ENCODE measurements at regions not wholly inside any gene's neighbourhood (a gene's known extent, or its start where the extent isn't known, plus 50 kb on each side); places are given as distances from the start of the nearest gene placed in this dataset.

GRCh38 chr11:37988031-37988430 is 1390.0 kb upstream of the RAG2 start:
- H3K4me1 Mint-ChIP-seq, result no peaks in the 10 kb centered on the region
- no peak for ATAC-seq

GRCh38 chr11:37984991-37985390 is 1387.0 kb upstream of the RAG2 start:
- peaks cover 41% of the 10 kb centered on the region for H3K36me3 Mint-ChIP-seq
- DNase-seq (ENCODE audit: low spot score) (no peak), ATAC-seq (no peak)
- POLR2A ChIA-PET, result no interaction called here
- CTCF ChIA-PET, result no interaction called here
- H3K27ac Mint-ChIP-seq, result no peak overlapping the region
- peaks cover 68% of the 10 kb centered on the region for H3K9me3 Mint-ChIP-seq
- H3K4me3 Mint-ChIP-seq, result no peak overlapping the region
- no peak for TF ChIP-seq ETV6 (CRISPR knock-in tag; IDR thresholded peaks at IDR 0.05)
- no peak for TF ChIP-seq ESRRA (CRISPR knock-in tag; IDR thresholded peaks at IDR 0.05; ENCODE audit: borderline replicate concordance)
- TF ChIP-seq NR2C2 (CRISPR knock-in tag; IDR thresholded peaks at IDR 0.05), result no peak
- no peaks in the 10 kb centered on the region for H3K4me1 Mint-ChIP-seq
- H3K27me3 Mint-ChIP-seq (ENCODE audit: low read depth), result peaks cover 3% of the 10 kb centered on the region; the same call in 1 of the 2 replicates

More at GRCh38 chr11:37988031-37988430, 1390.0 kb upstream of the RAG2 start:
- TF ChIP-seq ZNF532 (CRISPR knock-in tag; IDR thresholded peaks at IDR 0.05; ENCODE audit: borderline replicate concordance), result no peak
- TF ChIP-seq ZNF423 (CRISPR knock-in tag; IDR thresholded peaks at IDR 0.05), result no peak
- TF ChIP-seq KAT7 (CRISPR knock-in tag; IDR thresholded peaks at IDR 0.05; ENCODE audit: borderline replicate concordance), result no peak
- TF ChIP-seq E2F4 (CRISPR knock-in tag; IDR thresholded peaks at IDR 0.05; ENCODE audit: borderline replicate concordance, low read depth), result no peak
- TF ChIP-seq NR2C2 (CRISPR knock-in tag; IDR thresholded peaks at IDR 0.05), result no peak
- TF ChIP-seq, protein P1, sequence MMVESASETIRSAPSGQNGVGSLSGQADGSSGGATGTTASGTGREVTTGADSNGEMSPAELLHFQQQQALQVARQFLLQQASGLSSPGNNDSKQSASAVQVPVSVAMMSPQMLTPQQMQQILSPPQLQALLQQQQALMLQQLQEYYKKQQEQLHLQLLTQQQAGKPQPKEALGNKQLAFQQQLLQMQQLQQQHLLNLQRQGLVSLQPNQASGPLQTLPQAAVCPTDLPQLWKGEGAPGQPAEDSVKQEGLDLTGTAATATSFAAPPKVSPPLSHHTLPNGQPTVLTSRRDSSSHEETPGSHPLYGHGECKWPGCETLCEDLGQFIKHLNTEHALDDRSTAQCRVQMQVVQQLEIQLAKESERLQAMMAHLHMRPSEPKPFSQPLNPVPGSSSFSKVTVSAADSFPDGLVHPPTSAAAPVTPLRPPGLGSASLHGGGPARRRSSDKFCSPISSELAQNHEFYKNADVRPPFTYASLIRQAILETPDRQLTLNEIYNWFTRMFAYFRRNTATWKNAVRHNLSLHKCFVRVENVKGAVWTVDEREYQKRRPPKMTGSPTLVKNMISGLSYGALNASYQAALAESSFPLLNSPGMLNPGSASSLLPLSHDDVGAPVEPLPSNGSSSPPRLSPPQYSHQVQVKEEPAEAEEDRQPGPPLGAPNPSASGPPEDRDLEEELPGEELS (CRISPR knock-in tag; IDR thresholded peaks at IDR 0.05), result no peak
- TF ChIP-seq ZMAT4 (CRISPR knock-in tag; IDR thresholded peaks at IDR 0.05), result no peak
- no peak for TF ChIP-seq MYBL2 (CRISPR knock-in tag; IDR thresholded peaks at IDR 0.05)
- no peak for TF ChIP-seq ATF3 (CRISPR knock-in tag; conservative IDR thresholded peaks at IDR 0.05)
- TF ChIP-seq ZNF317 (CRISPR knock-in tag; IDR thresholded peaks at IDR 0.05; ENCODE audit: borderline replicate concordance, low read depth), result no peak
- no peak overlapping the region for H3K27ac Mint-ChIP-seq
- ChIA-PET CTCF (no interaction called here), POLR2A (interaction anchor here (0.6 kb wide), 1 partner anchor 36 kb away, joined by 3 read pairs; no protein-coding TSS in a partner anchor)
- no peak overlapping the region for H3K4me3 Mint-ChIP-seq
- peaks cover 39% of the 10 kb centered on the region for H3K36me3 Mint-ChIP-seq
- H3K9me3 Mint-ChIP-seq, result peaks cover 62% of the 10 kb centered on the region
- peaks cover 3% of the 10 kb centered on the region; the same call in 1 of the 2 replicates for H3K27me3 Mint-ChIP-seq (ENCODE audit: low read depth)
- no peak for DNase-seq (ENCODE audit: low spot score)

DNA sequence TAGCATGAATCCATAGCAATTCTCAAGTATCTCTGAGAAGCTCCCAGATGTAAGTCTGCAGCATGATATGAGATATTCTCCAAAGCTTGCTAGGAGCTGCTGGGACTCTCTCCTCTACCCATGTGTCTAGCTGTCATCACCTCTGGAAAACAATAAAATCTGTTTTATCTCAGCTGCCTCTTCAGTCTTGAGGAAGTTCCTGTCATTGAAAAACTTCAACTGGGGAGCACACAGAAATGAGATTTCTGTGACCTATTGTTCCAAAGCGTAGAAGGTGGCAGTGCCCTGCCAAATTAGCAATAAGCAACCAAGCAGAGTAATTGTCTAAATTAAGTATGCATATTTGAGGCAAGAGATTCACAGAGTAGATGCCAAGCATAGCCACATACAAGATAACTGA is 1380.6 kb upstream of the RAG2 start:
- no peak for ATAC-seq
- ChIA-PET CTCF (no interaction called here), POLR2A (no interaction called here)
- Mint-ChIP-seq H3K9me3 (peaks cover 68% of the 10 kb centered on the region), H3K4me1 (no peaks in the 10 kb centered on the region), H3K36me3 (peaks cover 34% of the 10 kb centered on the region), H3K27ac (no peak overlapping the region), H3K4me3 (no peak overlapping the region), H3K27me3 (ENCODE audit: low read depth) (no peaks in the 10 kb centered on the region; the same call in 1 of the 2 replicates)
- no peak for DNase-seq (ENCODE audit: low spot score)
- TF ChIP-seq MAX (CRISPR knock-in tag; IDR thresholded peaks at IDR 0.05), result no peak
- no peak for TF ChIP-seq ELF4 (CRISPR knock-in tag; IDR thresholded peaks at IDR 0.05; ENCODE audit: low read depth)
- TF ChIP-seq SOX15 (CRISPR knock-in tag; IDR thresholded peaks at IDR 0.05), result no peak
- TF ChIP-seq ZNF121 (CRISPR knock-in tag; IDR thresholded peaks at IDR 0.05), result no peak
- TF ChIP-seq, protein P2, sequence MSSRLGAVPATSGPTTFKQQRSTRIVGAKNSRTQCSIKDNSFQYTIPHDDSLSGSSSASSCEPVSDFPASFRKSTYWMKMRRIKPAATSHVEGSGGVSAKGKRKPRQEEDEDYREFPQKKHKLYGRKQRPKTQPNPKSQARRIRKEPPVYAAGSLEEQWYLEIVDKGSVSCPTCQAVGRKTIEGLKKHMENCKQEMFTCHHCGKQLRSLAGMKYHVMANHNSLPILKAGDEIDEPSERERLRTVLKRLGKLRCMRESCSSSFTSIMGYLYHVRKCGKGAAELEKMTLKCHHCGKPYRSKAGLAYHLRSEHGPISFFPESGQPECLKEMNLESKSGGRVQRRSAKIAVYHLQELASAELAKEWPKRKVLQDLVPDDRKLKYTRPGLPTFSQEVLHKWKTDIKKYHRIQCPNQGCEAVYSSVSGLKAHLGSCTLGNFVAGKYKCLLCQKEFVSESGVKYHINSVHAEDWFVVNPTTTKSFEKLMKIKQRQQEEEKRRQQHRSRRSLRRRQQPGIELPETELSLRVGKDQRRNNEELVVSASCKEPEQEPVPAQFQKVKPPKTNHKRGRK (CRISPR knock-in tag; IDR thresholded peaks at IDR 0.05; ENCODE audit: borderline replicate concordance), result no peak
- TF ChIP-seq IRF1 (CRISPR knock-in tag; IDR thresholded peaks at IDR 0.05), result no peak
- TF ChIP-seq, protein P3, sequence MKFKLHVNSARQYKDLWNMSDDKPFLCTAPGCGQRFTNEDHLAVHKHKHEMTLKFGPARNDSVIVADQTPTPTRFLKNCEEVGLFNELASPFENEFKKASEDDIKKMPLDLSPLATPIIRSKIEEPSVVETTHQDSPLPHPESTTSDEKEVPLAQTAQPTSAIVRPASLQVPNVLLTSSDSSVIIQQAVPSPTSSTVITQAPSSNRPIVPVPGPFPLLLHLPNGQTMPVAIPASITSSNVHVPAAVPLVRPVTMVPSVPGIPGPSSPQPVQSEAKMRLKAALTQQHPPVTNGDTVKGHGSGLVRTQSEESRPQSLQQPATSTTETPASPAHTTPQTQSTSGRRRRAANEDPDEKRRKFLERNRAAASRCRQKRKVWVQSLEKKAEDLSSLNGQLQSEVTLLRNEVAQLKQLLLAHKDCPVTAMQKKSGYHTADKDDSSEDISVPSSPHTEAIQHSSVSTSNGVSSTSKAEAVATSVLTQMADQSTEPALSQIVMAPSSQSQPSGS (CRISPR knock-in tag; IDR thresholded peaks at IDR 0.05; ENCODE audit: borderline replicate concordance, low read depth), result no peak

Measured in WTC11 (cell line).